GM12878 (cell line): ENCODE measurements at regions not wholly inside any gene's neighbourhood (a gene's known extent, or its start where the extent isn't known, plus 50 kb on each side); places are given as distances from the start of the nearest gene placed in this dataset.

Experiments
- ATAC-seq: fragments of 200-7000 bp; cut with Tn5 transposase; 3 replicates; pipeline ENCODE4 v1.9.1; 2020; ENCODE audit warnings: mild to moderate bottlenecking, moderate library complexity
- BruUV-seq: library from RNA; stranded (reverse); fragments of 400-500 nt; replicated peaks from 2 replicates; lab custom pipeline; 2021; lab: Mats Ljungman, UMichigan
- CTCF ChIA-PET: fragments of 300-600 bp; sonication (Branson Sonifier 250); formaldehyde crosslinking; extraction: SDS; loops from one replicate; lab custom pipeline; 2021; ENCODE audit warnings: inconsistent platforms; lab: Yijun Ruan, JAX
- POLR2A ChIA-PET: fragments of 350-600 bp; formaldehyde crosslinking; extraction: SDS; loops from one replicate; lab custom pipeline; 2021; ENCODE audit warnings: inconsistent platforms; lab: Charles Lee
- RAD21 ChIA-PET: fragments of 300-600 bp; sonication (Branson Sonifier 250); formaldehyde crosslinking; loops from one replicate; lab custom pipeline; 2023; ENCODE audit warnings: antibody characterized with exemption; ENCODE audit not compliant: unreplicated experiment; lab: Charles Lee
- SMC1A ChIA-PET: fragments of 300-600 bp; sonication (Branson Sonifier 250); formaldehyde crosslinking; loops from one replicate; lab custom pipeline; 2023; ENCODE audit not compliant: unreplicated experiment, uncharacterized antibody; lab: Charles Lee
- DNase-seq: peaks from one replicate; pipeline ENCODE4 v3.0.0-alpha.2; 2011; ENCODE audit warnings: low read depth, low spot score
- FAIRE-seq: peaks from 3 replicates; lab custom pipeline; 2011; peaks lifted over from hg19 to GRCh38; lab: Jason Lieb, UNC
- H2AFZ ChIP-seq: 2 replicates; pipeline ENCODE4 v1.6.0; 2011; ENCODE audit warnings: low read depth, low read length, control low read depth; ENCODE audit not compliant: control insufficient read depth
- H3K27ac ChIP-seq: 2 replicates; pipeline ENCODE4 v1.5.1; 2011; ENCODE audit warnings: control low read depth; ENCODE audit not compliant: control insufficient read depth, insufficient read depth
- H3K27me3 ChIP-seq, 2 experiments: replicated peaks in 1 of 2; 2 replicates each; pipeline versions ENCODE4 v1.6.0 to v1.6.1; 2011; ENCODE audit warnings: low read length in 1 of 2; ENCODE audit not compliant: control insufficient read depth in 2 of 2, insufficient read depth in 2 of 2
- H3K36me3 ChIP-seq, 2 experiments: 2 replicates each; pipeline ENCODE4 v1.5.1; 2011; ENCODE audit warnings: low read length in 1 of 2; ENCODE audit not compliant: control insufficient read depth in 2 of 2, insufficient read depth in 2 of 2
- H3K4me1 ChIP-seq: 2 replicates; pipeline ENCODE4 v1.6.1; 2011; ENCODE audit warnings: mild to moderate bottlenecking, low read length, moderate library complexity, mixed read lengths; ENCODE audit not compliant: control insufficient read depth, insufficient read depth
- H3K4me2 ChIP-seq: 2 replicates; pipeline ENCODE4 v1.6.0; 2011; ENCODE audit warnings: control low read depth; ENCODE audit not compliant: control insufficient read depth, insufficient read depth
- H3K4me3 ChIP-seq: fragments of 200-600 bp; sonication (generic); 2 replicates; pipeline ENCODE4 v1.5.1; 2016
- H3K79me2 ChIP-seq: 2 replicates; pipeline ENCODE4 v1.6.0; 2011; ENCODE audit warnings: low read length; ENCODE audit not compliant: control insufficient read depth, insufficient read depth
- H3K9ac ChIP-seq: 2 replicates; pipeline ENCODE4 v1.8.0; 2011; ENCODE audit warnings: low read length, control low read depth, mixed read lengths; ENCODE audit not compliant: control insufficient read depth, insufficient read depth
- H3K9me3 ChIP-seq: replicated peaks from 3 replicates; pipeline ENCODE4 v1.5.1; 2011; ENCODE audit warnings: mild to moderate bottlenecking, low read length; ENCODE audit not compliant: control insufficient read depth, insufficient read depth
- H4K20me1 ChIP-seq: 2 replicates; pipeline ENCODE4 v1.6.0; 2011; ENCODE audit not compliant: control insufficient read depth, insufficient read depth
- BCLAF1 ChIP-seq: fragments of 450-650 bp; IDR thresholded peaks from 2 replicates; pipeline ENCODE4 v1.6.1; 2017; ENCODE audit warnings: antibody characterized with exemption, mild to moderate bottlenecking, moderate library complexity
- CREB1 ChIP-seq: IDR thresholded peaks from 2 replicates; pipeline ENCODE4 v1.6.1; 2012; ENCODE audit warnings: low read depth, mild to moderate bottlenecking, inconsistent platforms
- HDAC6 ChIP-seq: fragments of 200-600 bp; sonication (generic); IDR thresholded peaks from one replicate; pipeline ENCODE4 v1.8.0; 2017; ENCODE audit warnings: antibody characterized with exemption; ENCODE audit not compliant: unreplicated experiment
- HSF1 ChIP-seq: fragments of 150-350 bp; IDR thresholded peaks from 2 replicates; pipeline ENCODE4 v1.6.1; 2014; ENCODE audit warnings: mild to moderate bottlenecking, low read depth, low read length
- JUNB ChIP-seq: IDR thresholded peaks from 2 replicates; pipeline ENCODE4 v1.6.1; 2016; ENCODE audit warnings: antibody characterized with exemption, mild to moderate bottlenecking
- NFXL1 ChIP-seq: fragments of 450-650 bp; IDR thresholded peaks from 2 replicates; pipeline ENCODE4 v1.6.1; 2017; ENCODE audit warnings: antibody characterized with exemption, mild to moderate bottlenecking, borderline replicate concordance
- NFYA ChIP-seq: IDR thresholded peaks from 2 replicates; pipeline ENCODE4 v1.6.1; 2011; ENCODE audit warnings: low read depth, mild to moderate bottlenecking, low read length, improper control_type of control experiment, borderline replicate concordance
- NFYB ChIP-seq: IDR thresholded peaks from 2 replicates; pipeline ENCODE4 v1.6.1; 2011; ENCODE audit warnings: low read depth, mild to moderate bottlenecking, low read length, improper control_type of control experiment, moderate library complexity; ENCODE audit not compliant: insufficient read depth
- SIX5 ChIP-seq: IDR thresholded peaks from 2 replicates; pipeline ENCODE4 v1.6.1; 2011; ENCODE audit warnings: mild to moderate bottlenecking, low read depth, low read length, moderate library complexity; ENCODE audit not compliant: severe bottlenecking
- SP1 ChIP-seq: IDR thresholded peaks from one replicate; pipeline ENCODE4 v1.6.1; 2011; ENCODE audit warnings: low read depth, low read length
- SREBF2 ChIP-seq: IDR thresholded peaks from 2 replicates; pipeline ENCODE4 v1.6.1; 2012; ENCODE audit warnings: mild to moderate bottlenecking, low read length
- TARDBP ChIP-seq: IDR thresholded peaks from 2 replicates; pipeline ENCODE4 v1.6.1; 2016; ENCODE audit warnings: borderline replicate concordance
- WRNIP1 ChIP-seq: IDR thresholded peaks from 2 replicates; pipeline ENCODE4 v1.6.1; 2011; ENCODE audit warnings: low read depth, low read length, improper control_type of control experiment, borderline replicate concordance
- YBX1 ChIP-seq: fragments of 450-650 bp; IDR thresholded peaks from 2 replicates; pipeline ENCODE4 v1.6.1; 2016; ENCODE audit warnings: antibody characterized with exemption
- YY1 ChIP-seq: IDR thresholded peaks from 2 replicates; pipeline ENCODE4 v1.6.1; 2011; ENCODE audit warnings: low read depth, mild to moderate bottlenecking, low read length
- ZNF207 ChIP-seq: fragments of 450-650 bp; IDR thresholded peaks from 2 replicates; pipeline ENCODE4 v1.6.1; 2014; ENCODE audit warnings: antibody characterized with exemption, mild to moderate bottlenecking, borderline replicate concordance
- ZNF384 ChIP-seq: IDR thresholded peaks from 2 replicates; pipeline ENCODE4 v1.6.1; 2012; ENCODE audit warnings: low read depth, mild to moderate bottlenecking, low read length, improper control_type of control experiment, borderline replicate concordance
- ZSCAN29 ChIP-seq: fragments of 450-650 bp; IDR thresholded peaks from 2 replicates; pipeline ENCODE4 v1.6.1; 2017; ENCODE audit warnings: mild to moderate bottlenecking, moderate library complexity
- WGBS: methylation state at CpG from one replicate; pipeline ENCODE4 v1.1.6; 2016; ENCODE audit warnings: low lambda C conversion rate; ENCODE audit not compliant: insufficient replicate concordance, insufficient coverage; ENCODE audit errors: missing lambda C conversion rate; 5-methylcytosine and 5-hydroxymethylcytosine counted together
- in situ Hi-C: fragments of 300-500 bp; cut with MboI; formaldehyde crosslinking; loops from 9 replicates; pipeline ENCODE4 v1.14.3; 2018; ENCODE audit warnings: mixed read lengths
- intact Hi-C: fragments of 100-400 bp; cut with micrococcal nuclease; formaldehyde crosslinking; loops from one replicate; pipeline ENCODE4 v1.14.2; 2022; ENCODE audit not compliant: unreplicated experiment

- WGBS = 16% methylated on average over 5 of the region's 5 CpGs
- CTCF ChIA-PET = no interaction called here
Observed at GRCh38 chr9:108724652-108725051, 131.1 kb downstream of the ACTL7B start.

GRCh38 chr9:108724122-108724521 lies 131.7 kb downstream of the ACTL7B start:
- RAD21 ChIA-PET = no interaction called here
- TF ChIP-seq ZNF207 = no peak
- TF ChIP-seq YY1 = no peak
- no peak for TF ChIP-seq CREB1
- TF ChIP-seq SIX5 = no peak
- no peak for TF ChIP-seq SREBF2
- TF ChIP-seq ZSCAN29 = no peak
- no peak for TF ChIP-seq HSF1
- no peak for TF ChIP-seq SP1
- TF ChIP-seq HDAC6 = no peak
- TF ChIP-seq NFXL1 = no peak
- TF ChIP-seq NFYA = no peak
- TF ChIP-seq BCLAF1 = no peak
- TF ChIP-seq WRNIP1 = no peak
- no peak for TF ChIP-seq TARDBP
- TF ChIP-seq JUNB = no peak

More at GRCh38 chr9:108724652-108725051, 131.1 kb downstream of the ACTL7B start:
- ChIA-PET POLR2A (no interaction called here), RAD21 (no interaction called here)
- no TSS peak for BruUV-seq
- Histone ChIP-seq H3K27me3 (no peaks in the 10 kb centered on the region; a peak in 1 of 4 replicates), H2AFZ (no peak overlapping the region), H3K4me1 (no peaks in the 10 kb centered on the region)
- no peak for DNase-seq
- no peak for FAIRE-seq
- TF ChIP-seq YBX1 = no peak
- no peak for TF ChIP-seq NFYB
- TF ChIP-seq ZNF384 = no peak
- TF ChIP-seq, all 136 proteins: peak for 0
- Histone ChIP-seq H3K9me3 (no peaks in the 10 kb centered on the region), H3K79me2 (no peaks in the 10 kb centered on the region), H3K9ac (no peak overlapping the region), H3K36me3 (no peaks in the 10 kb centered on the region), H3K27ac (no peak overlapping the region), H3K4me2 (no peak overlapping the region), H3K4me3 (no peak overlapping the region), H4K20me1 (no peaks in the 10 kb centered on the region)
- in situ Hi-C loops (no loop called here), intact Hi-C loops (no loop called here)
- ATAC-seq = no peak
- SMC1A ChIA-PET = no interaction called here

More at GRCh38 chr9:108724122-108724521, 131.7 kb downstream of the ACTL7B start:
- Histone ChIP-seq H3K9ac (no peak overlapping the region), H3K79me2 (no peaks in the 10 kb centered on the region), H3K27ac (no peak overlapping the region), H3K9me3 (no peaks in the 10 kb centered on the region), H3K4me1 (no peaks in the 10 kb centered on the region), H3K4me3 (no peak overlapping the region), H2AFZ (no peak overlapping the region), H3K27me3 (no peaks in the 10 kb centered on the region; a peak in 1 of 4 replicates), H4K20me1 (no peaks in the 10 kb centered on the region), H3K36me3 (no peaks in the 10 kb centered on the region), H3K4me2 (no peak overlapping the region)
- in situ Hi-C loops = no loop called here
- ChIA-PET CTCF (no interaction called here), POLR2A (no interaction called here), SMC1A (no interaction called here)
- ATAC-seq = no peak
- WGBS = 29% methylated on average over 4 of the region's 4 CpGs
- FAIRE-seq = no peak
- intact Hi-C loops = no loop called here
- no peak for DNase-seq
- no TSS peak for BruUV-seq
